ENCODE measurements at regions not wholly inside any gene's neighbourhood (a gene's known extent, or its start where the extent isn't known, plus 50 kb on each side); places are given as distances from the start of the nearest gene placed in this dataset.

GRCh38 chr4:30456716-30457115 is 263.5 kb upstream of the PCDH7 start:
- Histone ChIP-seq H2AFZ (ENCODE audit: insufficient read depth, low read depth, low read length, poor library complexity, severe bottlenecking) (no peak overlapping the region), H3K4me2 (replicated peaks; ENCODE audit: extremely low read depth, low read length, poor library complexity, severe bottlenecking) (no peak overlapping the region), H3K79me2 (ENCODE audit: insufficient read depth, low read length) (no peaks in the 10 kb centered on the region), H4K20me1 (ENCODE audit: insufficient read depth, low read length) (no peaks in the 10 kb centered on the region), H3K9ac (ENCODE audit: insufficient read depth, low read length, poor library complexity, severe bottlenecking) (no peak overlapping the region), H3K27ac (ENCODE audit: low read depth in 1 of 2, low read length in 2 of 2) (no peak overlapping the region), H3K9me3 (replicated peaks in 1 of 2; ENCODE audit: control insufficient read depth in 1 of 2, insufficient read depth in 1 of 2, low read length in 2 of 2) (no peaks in the 10 kb centered on the region), H3K27me3 (ENCODE audit: control insufficient read depth in 2 of 2, insufficient read depth in 2 of 2, low read length in 2 of 2) (no peaks in the 10 kb centered on the region), H3K4me3 (replicated peaks in 1 of 3; ENCODE audit: low read depth in 2 of 3, low read length in 3 of 3) (no peak overlapping the region), H3K36me3 (replicated peaks in 1 of 2; ENCODE audit: control insufficient read depth in 1 of 2, insufficient read depth in 2 of 2, low read length in 2 of 2) (no peaks in the 10 kb centered on the region), H3K4me1 (ENCODE audit: control insufficient read depth in 1 of 2, insufficient read depth in 2 of 2, low read length in 2 of 2) (no peaks in the 10 kb centered on the region)
- DNase-seq: no peak
- H3K27ac Mint-ChIP-seq: no peak overlapping the region
- peaks cover 0 to 4% (median 0%) of the 10 kb centered on the region in 7 donors for H3K9me3 Mint-ChIP-seq
- H3K4me3 Mint-ChIP-seq: no peak overlapping the region
- no peaks in the 10 kb centered on the region for H3K27me3 Mint-ChIP-seq (ENCODE audit: low read depth in 3 of 3)
- no peaks in the 10 kb centered on the region for H3K36me3 Mint-ChIP-seq
- TF ChIP-seq, protein P1, sequence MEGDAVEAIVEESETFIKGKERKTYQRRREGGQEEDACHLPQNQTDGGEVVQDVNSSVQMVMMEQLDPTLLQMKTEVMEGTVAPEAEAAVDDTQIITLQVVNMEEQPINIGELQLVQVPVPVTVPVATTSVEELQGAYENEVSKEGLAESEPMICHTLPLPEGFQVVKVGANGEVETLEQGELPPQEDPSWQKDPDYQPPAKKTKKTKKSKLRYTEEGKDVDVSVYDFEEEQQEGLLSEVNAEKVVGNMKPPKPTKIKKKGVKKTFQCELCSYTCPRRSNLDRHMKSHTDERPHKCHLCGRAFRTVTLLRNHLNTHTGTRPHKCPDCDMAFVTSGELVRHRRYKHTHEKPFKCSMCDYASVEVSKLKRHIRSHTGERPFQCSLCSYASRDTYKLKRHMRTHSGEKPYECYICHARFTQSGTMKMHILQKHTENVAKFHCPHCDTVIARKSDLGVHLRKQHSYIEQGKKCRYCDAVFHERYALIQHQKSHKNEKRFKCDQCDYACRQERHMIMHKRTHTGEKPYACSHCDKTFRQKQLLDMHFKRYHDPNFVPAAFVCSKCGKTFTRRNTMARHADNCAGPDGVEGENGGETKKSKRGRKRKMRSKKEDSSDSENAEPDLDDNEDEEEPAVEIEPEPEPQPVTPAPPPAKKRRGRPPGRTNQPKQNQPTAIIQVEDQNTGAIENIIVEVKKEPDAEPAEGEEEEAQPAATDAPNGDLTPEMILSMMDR (IDR thresholded peaks at IDR 0.05): no peak
- no peaks in the 10 kb centered on the region for H3K4me1 Mint-ChIP-seq
- intact Hi-C loops (cut with micrococcal nuclease): no loop called here
- no CpG with 5 or more reads among the region's 4 CpGs for WGBS (ENCODE audit: insufficient coverage)

GRCh38 chr4:30460818-30461217 is 259.4 kb upstream of the PCDH7 start:
- no peak overlapping the region for H3K27ac Mint-ChIP-seq
- H3K27me3 Mint-ChIP-seq (ENCODE audit: low read depth in 3 of 3): no peaks in the 10 kb centered on the region
- Histone ChIP-seq H3K27me3 (ENCODE audit: control insufficient read depth in 2 of 2, insufficient read depth in 2 of 2, low read length in 2 of 2) (no peaks in the 10 kb centered on the region), H3K9me3 (replicated peaks in 1 of 2; ENCODE audit: control insufficient read depth in 1 of 2, insufficient read depth in 1 of 2, low read length in 2 of 2) (no peaks in the 10 kb centered on the region), H3K4me2 (replicated peaks; ENCODE audit: extremely low read depth, low read length, poor library complexity, severe bottlenecking) (no peak overlapping the region), H3K9ac (ENCODE audit: insufficient read depth, low read length, poor library complexity, severe bottlenecking) (no peak overlapping the region), H3K4me1 (ENCODE audit: control insufficient read depth in 1 of 2, insufficient read depth in 2 of 2, low read length in 2 of 2) (no peaks in the 10 kb centered on the region), H3K36me3 (replicated peaks in 1 of 2; ENCODE audit: control insufficient read depth in 1 of 2, insufficient read depth in 2 of 2, low read length in 2 of 2) (no peaks in the 10 kb centered on the region), H3K4me3 (replicated peaks in 1 of 3; ENCODE audit: low read depth in 2 of 3, low read length in 3 of 3) (no peak overlapping the region), H4K20me1 (ENCODE audit: insufficient read depth, low read length) (no peaks in the 10 kb centered on the region), H3K79me2 (ENCODE audit: insufficient read depth, low read length) (no peaks in the 10 kb centered on the region), H3K27ac (ENCODE audit: low read depth in 1 of 2, low read length in 2 of 2) (no peak overlapping the region), H2AFZ (ENCODE audit: insufficient read depth, low read depth, low read length, poor library complexity, severe bottlenecking) (no peak overlapping the region)
- no peak for DNase-seq
- H3K4me3 Mint-ChIP-seq: no peak overlapping the region
- TF ChIP-seq, protein P1 (IDR thresholded peaks at IDR 0.05): no peak
- no peaks in the 10 kb centered on the region for H3K4me1 Mint-ChIP-seq
- no peaks in the 10 kb centered on the region for H3K36me3 Mint-ChIP-seq
- 63% methylated on average over 1 of the region's 3 CpGs for WGBS (ENCODE audit: insufficient coverage)
- intact Hi-C loops (cut with micrococcal nuclease): no loop called here
- peaks cover 0 to 4% (median 0%) of the 10 kb centered on the region in 7 donors for H3K9me3 Mint-ChIP-seq

Measured in CD14-positive monocyte (primary cell).